Ovary (tissue), 3 donors: ENCODE measurements at regions not wholly inside any gene's neighbourhood (a gene's known extent, or its start where the extent isn't known, plus 50 kb on each side); places are given as distances from the start of the nearest gene placed in this dataset.

Experiments used
- CTCF ChIP-seq, 3 donors: fragments of 450-650 bp in 2 of 3; fragments of 200-600 bp in 1 of 3; IDR thresholded peaks; one replicate each; pipeline versions ENCODE4 v1.5.1 to v1.8.0; 2016 to 2022; ENCODE audit warnings: antibody characterized with exemption in 3 of 3, mild to moderate bottlenecking in 1 of 3
- EP300 ChIP-seq: sonication (generic); formaldehyde crosslinking; IDR thresholded peaks from one replicate; pipeline ENCODE4 v1.6.1; 2017; ENCODE audit warnings: antibody characterized with exemption
- POLR2A ChIP-seq: fragments of 450-650 bp; IDR thresholded peaks from one replicate; pipeline ENCODE4 v1.6.1; 2017; ENCODE audit warnings: antibody characterized with exemption, mild to moderate bottlenecking, moderate library complexity
- donor health status: DM: no; HTN: no; CAD: no.

DNA sequence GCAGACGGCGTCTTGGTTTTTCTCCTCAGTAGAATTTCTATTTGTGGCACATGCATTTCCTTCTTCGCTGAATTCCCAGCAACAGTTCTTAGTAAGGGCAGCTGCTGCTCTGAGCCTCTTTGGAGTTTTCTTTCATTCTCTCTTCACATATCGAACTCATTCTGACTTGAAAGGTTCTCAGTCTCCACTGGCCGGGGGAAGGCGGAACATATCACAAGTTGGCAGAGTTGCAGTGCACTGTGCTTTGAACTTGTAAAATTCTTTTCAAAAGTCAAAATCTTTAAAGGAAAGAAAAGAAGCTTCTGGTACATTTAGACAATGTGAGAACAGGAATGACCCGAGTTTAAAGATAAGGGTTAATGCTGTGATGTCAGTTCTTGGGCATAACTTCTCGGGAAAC is 286.1 kb upstream of the MAP3K7 start:
- TF ChIP-seq POLR2A (no peak), CTCF (IDR thresholded peaks at IDR 0.05) (no peak), EP300 (no peak)
